Aorta (tissue), 5 donors: ENCODE measurements at regions not wholly inside any gene's neighbourhood (a gene's known extent, or its start where the extent isn't known, plus 50 kb on each side); places are given as distances from the start of the nearest gene placed in this dataset.
"Not testable (repeated sequence)": the region's sequence is repeated elsewhere in the genome, so short reads cannot be mapped to it uniquely, and the experiment has no call there.

Experiments
- ATAC-seq: fragments of 200-7000 bp; cut with Tn5 transposase; one replicate; pipeline ENCODE4 v1.9.1; 2022; ENCODE audit warnings: moderate library complexity; ENCODE audit not compliant: low FRiP score
- DNase-seq, 2 donors: peaks; one replicate each; pipeline ENCODE4 v3.0.0-alpha.2; 2020
- H3K27ac ChIP-seq, 2 donors: one replicate each; pipeline ENCODE4 v1.5.1; 2013; ENCODE audit warnings: low read length in 2 of 2, mild to moderate bottlenecking in 2 of 2, moderate library complexity in 2 of 2, control low read depth in 1 of 2, inconsistent platforms in 1 of 2, low read depth in 1 of 2
- H3K27me3 ChIP-seq, 2 donors: one replicate each; pipeline ENCODE4 v1.6.1; 2013; ENCODE audit warnings: control low read depth in 1 of 2, low read length in 1 of 2, mild to moderate bottlenecking in 1 of 2, moderate library complexity in 1 of 2; ENCODE audit not compliant: insufficient read depth in 2 of 2, control insufficient read depth in 1 of 2
- H3K36me3 ChIP-seq, 2 donors: one replicate each; pipeline ENCODE4 v1.6.1; 2013; ENCODE audit warnings: control low read depth in 1 of 2, low read length in 1 of 2, mild to moderate bottlenecking in 1 of 2; ENCODE audit not compliant: insufficient read depth in 2 of 2, control insufficient read depth in 1 of 2
- H3K4me1 ChIP-seq, 2 donors: one replicate each; pipeline ENCODE4 v1.6.1; 2013; ENCODE audit warnings: low read length in 2 of 2, control low read depth in 1 of 2, mild to moderate bottlenecking in 1 of 2, moderate library complexity in 1 of 2; ENCODE audit not compliant: insufficient read depth in 2 of 2, control insufficient read depth in 1 of 2
- H3K4me3 ChIP-seq, 2 donors: one replicate each; pipeline ENCODE4 v1.5.1; 2013; ENCODE audit warnings: low read length in 2 of 2, control low read depth in 1 of 2, mild to moderate bottlenecking in 1 of 2
- H3K9me3 ChIP-seq: one replicate; pipeline ENCODE4 v1.6.1; 2013; ENCODE audit warnings: mild to moderate bottlenecking, low read length; ENCODE audit not compliant: control insufficient read depth
- WGBS, 2 donors: extraction: QIAGEN DNeasy Blood & Tissue Kit; methylation state at CpG; one replicate each; pipeline ENCODE4 v1.1.7; 2013; 5-methylcytosine and 5-hydroxymethylcytosine counted together
- intact Hi-C, 2 donors: fragments of 100-400 bp; cut with DNase I; formaldehyde crosslinking; loops; one replicate each; pipeline versions ENCODE4 v1.14.2 to v1.15.0; 2022
- donor health status: healthy with polysubstance abuse.
- donor health status: Bipolar disorder and iron deficiency.
- donor health status: DM: no; HTN: no; CAD: no.
- donor health status: DM: no; HTN: no; CAD: no.
- donor health status: DM: yes; HTN: yes; CAD: no.

DNA sequence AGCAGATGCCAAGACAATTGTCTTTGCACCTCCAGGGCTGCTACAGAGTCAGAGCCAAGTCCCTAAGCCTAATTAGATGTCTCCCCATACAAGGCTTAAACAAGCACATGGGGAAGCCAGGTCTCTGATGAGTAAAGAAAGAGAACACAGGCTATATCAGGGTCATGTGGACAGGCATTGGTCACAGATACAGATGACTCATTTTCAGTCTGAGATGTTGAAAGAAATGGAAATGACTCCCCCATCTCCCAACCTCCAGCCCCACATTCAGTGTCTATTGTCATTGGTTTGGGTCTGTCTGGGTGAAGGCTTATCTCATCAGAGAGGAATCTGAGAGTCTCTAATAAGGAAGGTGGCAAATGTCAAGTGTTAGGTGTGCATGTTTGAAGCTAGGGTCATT, 290.1 kb upstream of the KIAA1217 start:
- ATAC-seq (no peak), DNase-seq (no peak)
- Histone ChIP-seq H3K36me3 (no peaks in the 10 kb centered on the region), H3K4me1 (no peaks in the 10 kb centered on the region), H3K27ac (no peak overlapping the region), H3K4me3 (no peak overlapping the region), H3K27me3 (peaks cover 0 to 1% of the 10 kb centered on the region in 2 donors), H3K9me3 (peaks cover 6% of the 10 kb centered on the region)
- intact Hi-C loops: no loop called here

- WGBS, 2 donors: 47 to 48% methylated on average over 8 of the region's 8 CpGs
- ATAC-seq (no peak), DNase-seq (no peak)
- H3K36me3 ChIP-seq: no peaks in the 10 kb centered on the region
- H3K4me3 ChIP-seq: no peak overlapping the region
- H3K27me3 ChIP-seq: no peaks in the 10 kb centered on the region
- intact Hi-C loops: no loop called here
- H3K4me1 ChIP-seq: no peaks in the 10 kb centered on the region
- no peak overlapping the region for H3K27ac ChIP-seq
- H3K9me3 ChIP-seq: no peaks in the 10 kb centered on the region
Measured at GRCh38 chr10:23927576-23928325, 281.2 kb upstream of the KIAA1217 start.

GRCh38 chr10:23934023-23934422, 274.9 kb upstream of the KIAA1217 start:
- H3K27me3 ChIP-seq, H3K4me3 ChIP-seq, DNase-seq, intact Hi-C loops, H3K9me3 ChIP-seq, H3K27ac ChIP-seq, H3K36me3 ChIP-seq, H3K4me1 ChIP-seq, ATAC-seq: not testable (repeated sequence)
- WGBS, 2 donors: 48 to 78% methylated on average over 3 of the region's 3 CpGs

GRCh38 chr10:23945845-23946244, 263.1 kb upstream of the KIAA1217 start:
- H3K4me3 ChIP-seq: no peak overlapping the region
- intact Hi-C loops: no loop called here
- H3K36me3 ChIP-seq: no peaks in the 10 kb centered on the region
- H3K9me3 ChIP-seq: no peaks in the 10 kb centered on the region
- no peaks in the 10 kb centered on the region for H3K27me3 ChIP-seq
- H3K4me1 ChIP-seq: no peaks in the 10 kb centered on the region
- DNase-seq (no peak), ATAC-seq (no peak)
- no peak overlapping the region for H3K27ac ChIP-seq
- 46 to 52% methylated on average over 2 of the region's 2 CpGs for WGBS, 2 donors

DNA sequence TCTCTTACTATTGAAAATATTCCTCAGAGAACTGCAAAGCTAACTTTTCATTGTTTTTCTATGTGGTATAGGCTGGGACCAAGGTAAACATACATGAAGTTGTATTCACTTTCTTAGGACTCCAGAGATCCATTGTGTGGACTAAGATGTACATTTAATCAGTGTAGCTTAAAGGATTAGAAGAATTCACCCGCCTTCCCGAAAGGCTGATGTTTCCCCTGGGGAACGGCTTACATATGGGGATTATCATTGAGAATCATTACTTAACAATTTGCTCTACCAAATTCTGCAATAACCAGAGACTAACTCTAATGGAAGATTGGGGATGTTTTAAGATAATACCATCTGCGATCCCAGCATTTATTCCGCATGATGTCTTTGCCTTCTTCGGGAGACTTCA, 257.1 kb upstream of the KIAA1217 start:
- no peak for DNase-seq
- H3K27ac ChIP-seq: no peak overlapping the region
- H3K9me3 ChIP-seq: peaks cover 2% of the 10 kb centered on the region
- no peaks in the 10 kb centered on the region for H3K27me3 ChIP-seq
- 79 to 96% methylated on average over 6 of the region's 6 CpGs for WGBS, 2 donors
- ATAC-seq: no peak
- H3K4me3 ChIP-seq: no peak overlapping the region
- intact Hi-C loops: no loop called here
- H3K36me3 ChIP-seq: no peaks in the 10 kb centered on the region
- H3K4me1 ChIP-seq: no peaks in the 10 kb centered on the region

DNA sequence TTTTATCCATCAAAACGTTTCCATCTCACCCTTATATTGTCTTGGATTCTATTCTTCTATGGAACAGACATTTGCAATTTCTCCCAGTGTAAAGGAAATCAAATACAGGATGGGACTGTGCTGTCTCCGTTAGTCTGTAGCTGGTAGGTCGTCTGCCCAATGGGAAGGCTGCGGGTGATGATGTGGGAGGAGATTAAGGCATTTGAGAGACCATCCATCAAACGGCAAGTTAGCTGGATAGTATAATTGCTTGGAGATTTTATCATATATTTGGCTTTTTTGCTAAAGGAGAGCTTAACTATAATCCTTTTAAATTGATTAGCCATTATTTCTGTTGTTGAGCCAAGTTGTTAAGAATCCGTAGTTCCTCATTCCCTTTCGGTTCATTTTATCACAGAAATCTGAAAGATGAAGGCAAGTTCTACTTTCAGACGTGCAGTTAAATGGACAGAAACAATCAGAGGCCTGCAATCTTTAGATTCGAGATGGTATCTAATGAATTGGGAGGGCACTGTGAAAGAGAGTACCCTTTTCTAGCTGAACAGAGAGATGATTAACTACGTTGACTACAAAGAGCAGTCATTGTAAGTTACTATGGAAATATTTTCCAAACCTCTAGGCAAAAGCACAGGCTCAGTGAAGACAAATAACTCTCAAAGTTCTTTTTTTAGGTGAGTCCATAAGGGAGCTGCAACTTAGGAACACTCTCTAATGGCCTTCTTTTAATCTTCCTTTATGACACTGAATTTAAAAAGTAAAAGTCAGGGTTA, 253.3 kb upstream of the KIAA1217 start:
- no peaks in the 10 kb centered on the region for H3K4me1 ChIP-seq
- peaks cover 2% of the 10 kb centered on the region for H3K9me3 ChIP-seq
- intact Hi-C loops: no loop called here
- no peak overlapping the region for H3K27ac ChIP-seq
- ATAC-seq: no peak
- DNase-seq: no peak
- H3K27me3 ChIP-seq: no peaks in the 10 kb centered on the region
- WGBS, 2 donors: 54 to 73% methylated on average over 10 of the region's 10 CpGs
- H3K36me3 ChIP-seq: no peaks in the 10 kb centered on the region
- no peak overlapping the region for H3K4me3 ChIP-seq

DNA sequence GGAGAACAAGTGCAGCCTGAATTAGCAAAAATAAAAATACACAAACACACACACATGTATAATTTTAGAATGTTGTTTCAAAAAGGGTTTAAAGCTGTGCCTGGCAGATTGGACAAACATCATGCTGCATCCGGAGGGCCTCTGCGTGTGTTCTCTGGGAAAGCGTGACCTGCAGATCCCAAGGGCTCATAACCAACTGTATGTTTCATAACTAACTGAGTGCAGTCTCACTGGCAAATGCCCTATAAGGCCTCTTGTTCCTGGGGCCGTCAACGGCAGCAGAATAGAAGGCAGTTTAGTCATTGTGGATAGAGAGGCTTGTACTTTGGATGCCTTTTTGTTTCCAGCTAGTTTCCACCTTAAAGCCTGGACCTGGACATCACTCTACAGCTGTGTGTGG, 243.8 kb upstream of the KIAA1217 start:
- Histone ChIP-seq H3K36me3 (no peaks in the 10 kb centered on the region), H3K27ac (no peak overlapping the region), H3K9me3 (no peaks in the 10 kb centered on the region), H3K4me3 (no peak overlapping the region), H3K27me3 (no peaks in the 10 kb centered on the region), H3K4me1 (no peaks in the 10 kb centered on the region)
- no peak for DNase-seq
- no peak for ATAC-seq
- intact Hi-C loops: no loop called here
- 41 to 42% methylated on average over 5 of the region's 5 CpGs for WGBS, 2 donors

DNA sequence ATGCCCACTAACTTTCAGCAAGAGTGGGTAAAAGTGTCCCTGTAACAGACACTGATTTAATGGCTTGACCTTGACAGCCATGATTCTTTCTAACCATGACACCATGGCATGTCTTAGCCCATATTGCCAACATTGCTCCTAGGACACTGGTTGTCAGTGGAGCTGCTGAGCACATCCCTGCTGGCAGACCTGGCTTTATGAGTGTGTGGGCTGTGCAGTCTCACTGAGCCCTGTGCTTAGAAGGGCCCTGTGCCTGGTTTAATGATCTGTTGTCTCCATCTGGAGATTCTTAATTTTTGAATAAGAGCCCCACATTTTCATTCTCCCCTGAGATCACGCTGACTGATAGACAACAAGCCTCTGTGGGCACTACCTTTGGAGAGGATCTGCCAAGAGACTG, 243.1 kb upstream of the KIAA1217 start:
- DNase-seq: no peak
- Histone ChIP-seq H3K27me3 (no peaks in the 10 kb centered on the region), H3K9me3 (no peaks in the 10 kb centered on the region), H3K4me3 (no peak overlapping the region), H3K36me3 (no peaks in the 10 kb centered on the region), H3K27ac (no peak overlapping the region), H3K4me1 (no peaks in the 10 kb centered on the region)
- intact Hi-C loops: no loop called here
- no peak for ATAC-seq
- 95% methylated on average over 1 of the region's 1 CpG for WGBS, 2 donors

- intact Hi-C loops: no loop called here
- 64 to 65% methylated on average over 3 of the region's 3 CpGs for WGBS, 2 donors
- ATAC-seq (no peak), DNase-seq (no peak)
- H3K36me3 ChIP-seq: no peaks in the 10 kb centered on the region
- H3K27ac ChIP-seq: no peak overlapping the region
- H3K27me3 ChIP-seq: no peaks in the 10 kb centered on the region
- no peak overlapping the region for H3K4me3 ChIP-seq
- H3K9me3 ChIP-seq: no peaks in the 10 kb centered on the region
- no peaks in the 10 kb centered on the region for H3K4me1 ChIP-seq
Measured at GRCh38 chr10:23966504-23967051, 242.4 kb upstream of the KIAA1217 start.
